CD14-positive monocyte (primary cell): ENCODE measurements at regions not wholly inside any gene's neighbourhood (a gene's known extent, or its start where the extent isn't known, plus 50 kb on each side); places are given as distances from the start of the nearest gene placed in this dataset.

Source experiments
- DNase-seq, 3 donors: peaks; one replicate each; pipeline ENCODE4 v3.0.0-alpha.2; 2011 to 2022
- H2AFZ ChIP-seq: 2 replicates; pipeline ENCODE4 v1.6.0; 2012; ENCODE audit warnings: mild to moderate bottlenecking, low read depth, low read length, inconsistent platforms; ENCODE audit not compliant: insufficient read depth, poor library complexity, severe bottlenecking
- H3K27ac ChIP-seq, 2 donors: 1 replicate in 1 of 2; 2 replicates in 1 of 2; pipeline ENCODE4 v1.5.1; 2012 to 2013; ENCODE audit warnings: low read length in 2 of 2, control low read depth in 1 of 2, inconsistent platforms in 1 of 2, low read depth in 1 of 2, mild to moderate bottlenecking in 1 of 2
- H3K27me3 ChIP-seq, 2 donors: one replicate each; pipeline versions ENCODE4 v1.6.0 to v1.6.1; 2011 to 2013; ENCODE audit warnings: low read length in 2 of 2; ENCODE audit not compliant: control insufficient read depth in 2 of 2, insufficient read depth in 2 of 2
- H3K36me3 ChIP-seq, 2 donors: replicated peaks in 1 of 2; 1 replicate in 1 of 2; 2 replicates in 1 of 2; pipeline versions ENCODE4 v1.5.1 to v1.6.1; 2012 to 2013; ENCODE audit warnings: low read length in 2 of 2, control low read depth in 1 of 2, inconsistent platforms in 1 of 2, mild to moderate bottlenecking in 1 of 2; ENCODE audit not compliant: insufficient read depth in 2 of 2, control insufficient read depth in 1 of 2
- H3K4me1 ChIP-seq, 2 donors: 1 replicate in 1 of 2; 2 replicates in 1 of 2; pipeline versions ENCODE4 v1.5.1 to v1.6.1; 2012 to 2013; ENCODE audit warnings: low read length in 2 of 2, control low read depth in 1 of 2, inconsistent platforms in 1 of 2, mild to moderate bottlenecking in 1 of 2, moderate library complexity in 1 of 2; ENCODE audit not compliant: insufficient read depth in 2 of 2, control insufficient read depth in 1 of 2
- H3K4me2 ChIP-seq: replicated peaks from 2 replicates; pipeline ENCODE3; 2012; ENCODE audit warnings: low read length, moderate library complexity, mild to moderate bottlenecking; ENCODE audit not compliant: poor library complexity, severe bottlenecking; ENCODE audit errors: extremely low read depth
- H3K4me3 ChIP-seq, 3 experiments: fragments of 200-600 bp in 1 of 3; sonication (generic) in 1 of 3; replicated peaks in 1 of 3; 1 replicate in 2 of 3; 2 replicates in 1 of 3; pipeline ENCODE4 v1.5.1; 2011 to 2013; ENCODE audit warnings: low read length in 3 of 3, mild to moderate bottlenecking in 3 of 3, control low read depth in 2 of 3, low read depth in 2 of 3, inconsistent platforms in 1 of 3, moderate library complexity in 1 of 3
- H3K79me2 ChIP-seq: 2 replicates; pipeline ENCODE4 v1.6.0; 2012; ENCODE audit warnings: mild to moderate bottlenecking, control low read depth, inconsistent platforms, low read length, moderate library complexity; ENCODE audit not compliant: insufficient read depth
- H3K9ac ChIP-seq: 2 replicates; pipeline ENCODE4 v1.6.0; 2017; ENCODE audit warnings: low read length, mild to moderate bottlenecking; ENCODE audit not compliant: insufficient read depth, poor library complexity, severe bottlenecking
- H3K9me3 ChIP-seq, 2 donors: replicated peaks in 1 of 2; 1 replicate in 1 of 2; 2 replicates in 1 of 2; pipeline versions ENCODE4 v1.5.1 to v1.6.1; 2012 to 2013; ENCODE audit warnings: low read length in 2 of 2, control low read depth in 1 of 2; ENCODE audit not compliant: control insufficient read depth in 1 of 2, insufficient read depth in 1 of 2
- H4K20me1 ChIP-seq: 2 replicates; pipeline ENCODE4 v1.6.0; 2012; ENCODE audit warnings: mild to moderate bottlenecking, low read length, control low read depth, moderate library complexity; ENCODE audit not compliant: insufficient read depth
- H3K27ac Mint-ChIP-seq, 7 donors: one replicate each; pipeline ENCODE4 v1.8.0; 2020; ENCODE audit warnings: mild to moderate bottlenecking in 7 of 7, mixed read lengths in 7 of 7, moderate library complexity in 6 of 7, inconsistent platforms in 2 of 7
- H3K27me3 Mint-ChIP-seq, 3 donors: one replicate each; pipeline ENCODE4 v1.8.0; 2021 to 2022; ENCODE audit warnings: low read depth in 3 of 3, mild to moderate bottlenecking in 3 of 3, mixed read lengths in 3 of 3, moderate library complexity in 3 of 3, inconsistent platforms in 1 of 3
- H3K36me3 Mint-ChIP-seq, 2 donors: one replicate each; pipeline ENCODE4 v1.8.0; 2020; ENCODE audit warnings: mixed read lengths in 2 of 2, inconsistent platforms in 1 of 2, mild to moderate bottlenecking in 1 of 2
- H3K4me1 Mint-ChIP-seq: one replicate; pipeline ENCODE4 v1.8.0; 2020; ENCODE audit warnings: mild to moderate bottlenecking, mixed read lengths
- H3K4me3 Mint-ChIP-seq, 2 donors: one replicate each; pipeline ENCODE4 v1.8.0; 2020; ENCODE audit warnings: mild to moderate bottlenecking in 2 of 2, mixed read lengths in 2 of 2, moderate library complexity in 1 of 2
- H3K9me3 Mint-ChIP-seq, 7 donors: one replicate each; pipeline ENCODE4 v1.8.0; 2020 to 2022; ENCODE audit warnings: mixed read lengths in 7 of 7, mild to moderate bottlenecking in 6 of 7, moderate library complexity in 6 of 7, inconsistent platforms in 2 of 7
- WGBS: methylation state at CpG from one replicate; pipeline ENCODE4 v1.1.5; 2013; ENCODE audit warnings: missing lambda C conversion rate; ENCODE audit not compliant: insufficient coverage; 5-methylcytosine and 5-hydroxymethylcytosine counted together
- intact Hi-C, 2 donors: fragments of 100-400 bp; cut with micrococcal nuclease; formaldehyde crosslinking; loops; one replicate each; pipeline versions ENCODE4 v1.15.0 to v1.15.1; 2023
- TF ChIP-seq, protein P1 (sequence below): fragments of 200-600 bp; IDR thresholded peaks from one replicate; pipeline ENCODE4 v1.8.0; 2022; ENCODE audit warnings: antibody characterized with exemption, mild to moderate bottlenecking

DNA sequence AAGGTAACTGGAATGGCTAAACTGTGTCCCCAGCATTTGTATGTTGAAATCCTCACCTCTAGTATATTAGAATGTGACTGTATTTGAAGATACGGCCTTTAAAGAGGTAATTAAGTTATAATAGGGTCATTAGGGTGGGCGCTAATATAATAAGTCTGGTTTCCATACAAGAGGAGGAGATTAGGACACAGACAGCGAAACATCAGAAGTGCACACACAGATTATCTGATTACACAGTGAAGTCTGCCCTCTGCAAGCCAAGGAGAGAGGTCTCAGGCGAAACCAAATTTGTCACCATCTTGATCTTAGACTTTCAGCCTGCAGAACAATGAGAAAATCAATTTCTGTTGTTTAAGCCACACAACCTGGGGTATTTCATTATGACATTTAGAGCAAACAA lies 2233.1 kb downstream of the MRPL39 start:
- H3K4me2 ChIP-seq, result no peak overlapping the region
- no peak overlapping the region for H3K9ac ChIP-seq
- intact Hi-C loops, result no loop called here
- no peaks in the 10 kb centered on the region for H3K4me1 Mint-ChIP-seq
- no peak overlapping the region for H3K4me3 Mint-ChIP-seq
- WGBS, result no CpG with 5 or more reads among the region's 4 CpGs
- no peaks in the 10 kb centered on the region for H3K27me3 ChIP-seq
- H3K9me3 Mint-ChIP-seq, result peaks cover 0 to 7% (median 3%) of the 10 kb centered on the region in 7 donors
- no peaks in the 10 kb centered on the region for H3K4me1 ChIP-seq
- no peak overlapping the region for H3K27ac Mint-ChIP-seq
- peaks cover 2 to 4% of the 10 kb centered on the region in 2 donors for H3K9me3 ChIP-seq
- no peak overlapping the region for H3K4me3 ChIP-seq
- no peaks in the 10 kb centered on the region for H3K79me2 ChIP-seq
- no peak overlapping the region for H3K27ac ChIP-seq
- DNase-seq, result no peak
- no peaks in the 10 kb centered on the region for H3K27me3 Mint-ChIP-seq
- no peaks in the 10 kb centered on the region for H3K36me3 ChIP-seq
- H4K20me1 ChIP-seq, result no peaks in the 10 kb centered on the region
- no peak overlapping the region for H2AFZ ChIP-seq
- TF ChIP-seq, protein P1, sequence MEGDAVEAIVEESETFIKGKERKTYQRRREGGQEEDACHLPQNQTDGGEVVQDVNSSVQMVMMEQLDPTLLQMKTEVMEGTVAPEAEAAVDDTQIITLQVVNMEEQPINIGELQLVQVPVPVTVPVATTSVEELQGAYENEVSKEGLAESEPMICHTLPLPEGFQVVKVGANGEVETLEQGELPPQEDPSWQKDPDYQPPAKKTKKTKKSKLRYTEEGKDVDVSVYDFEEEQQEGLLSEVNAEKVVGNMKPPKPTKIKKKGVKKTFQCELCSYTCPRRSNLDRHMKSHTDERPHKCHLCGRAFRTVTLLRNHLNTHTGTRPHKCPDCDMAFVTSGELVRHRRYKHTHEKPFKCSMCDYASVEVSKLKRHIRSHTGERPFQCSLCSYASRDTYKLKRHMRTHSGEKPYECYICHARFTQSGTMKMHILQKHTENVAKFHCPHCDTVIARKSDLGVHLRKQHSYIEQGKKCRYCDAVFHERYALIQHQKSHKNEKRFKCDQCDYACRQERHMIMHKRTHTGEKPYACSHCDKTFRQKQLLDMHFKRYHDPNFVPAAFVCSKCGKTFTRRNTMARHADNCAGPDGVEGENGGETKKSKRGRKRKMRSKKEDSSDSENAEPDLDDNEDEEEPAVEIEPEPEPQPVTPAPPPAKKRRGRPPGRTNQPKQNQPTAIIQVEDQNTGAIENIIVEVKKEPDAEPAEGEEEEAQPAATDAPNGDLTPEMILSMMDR, result no peak
- no peaks in the 10 kb centered on the region for H3K36me3 Mint-ChIP-seq

DNA sequence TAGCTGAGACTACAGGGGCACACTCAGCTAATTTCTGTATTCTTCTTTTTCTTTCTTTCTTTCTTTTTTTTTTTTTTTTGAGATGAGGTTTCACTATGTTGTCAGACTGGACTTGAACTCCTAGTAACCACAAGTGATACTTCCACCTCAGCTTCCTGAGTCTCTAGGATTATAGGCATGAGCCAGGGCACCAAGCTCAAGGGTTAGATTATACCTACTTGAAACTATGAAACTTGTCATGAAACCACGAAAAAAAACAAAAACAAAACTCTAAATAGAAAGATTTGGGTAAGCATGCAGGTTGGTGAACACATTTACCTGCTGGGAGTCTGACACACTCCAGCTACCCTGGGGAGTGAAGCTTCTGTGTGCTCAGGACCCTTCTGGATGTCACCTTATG lies 2250.4 kb downstream of the MRPL39 start:
- H3K4me3 ChIP-seq, result no peak overlapping the region
- intact Hi-C loops, result no loop called here
- no peak overlapping the region for H2AFZ ChIP-seq
- no peaks in the 10 kb centered on the region for H3K4me1 Mint-ChIP-seq
- no peak overlapping the region for H3K4me2 ChIP-seq
- H3K9me3 ChIP-seq, result peaks cover 5 to 10% of the 10 kb centered on the region in 2 donors
- TF ChIP-seq, protein P1, result no peak
- H3K9ac ChIP-seq, result no peak overlapping the region
- no peaks in the 10 kb centered on the region for H3K79me2 ChIP-seq
- no peaks in the 10 kb centered on the region for H3K4me1 ChIP-seq
- no peaks in the 10 kb centered on the region for H3K36me3 ChIP-seq
- no peaks in the 10 kb centered on the region for H3K27me3 ChIP-seq
- no peak overlapping the region for H3K27ac Mint-ChIP-seq
- peaks cover 3 to 18% (median 7%) of the 10 kb centered on the region in 7 donors for H3K9me3 Mint-ChIP-seq
- H3K36me3 Mint-ChIP-seq, result no peaks in the 10 kb centered on the region
- WGBS, result no CpG with 5 or more reads among the region's 1 CpG
- no peak overlapping the region for H3K4me3 Mint-ChIP-seq
- no peaks in the 10 kb centered on the region for H4K20me1 ChIP-seq
- H3K27me3 Mint-ChIP-seq, result no peaks in the 10 kb centered on the region
- H3K27ac ChIP-seq, result no peak overlapping the region
- DNase-seq, result no peak
